GM19397 (cell line): ENCODE measurements at regions not wholly inside any gene's neighbourhood (a gene's known extent, or its start where the extent isn't known, plus 50 kb on each side); places are given as distances from the start of the nearest gene placed in this dataset.

Source experiments
- ATAC-seq: cut with Tn5 transposase; IDR thresholded peaks from one replicate; pipeline ENCODE4 v1.9.1; 2021; ENCODE audit warnings: mild to moderate bottlenecking, moderate library complexity; ENCODE audit not compliant: unreplicated experiment

DNA sequence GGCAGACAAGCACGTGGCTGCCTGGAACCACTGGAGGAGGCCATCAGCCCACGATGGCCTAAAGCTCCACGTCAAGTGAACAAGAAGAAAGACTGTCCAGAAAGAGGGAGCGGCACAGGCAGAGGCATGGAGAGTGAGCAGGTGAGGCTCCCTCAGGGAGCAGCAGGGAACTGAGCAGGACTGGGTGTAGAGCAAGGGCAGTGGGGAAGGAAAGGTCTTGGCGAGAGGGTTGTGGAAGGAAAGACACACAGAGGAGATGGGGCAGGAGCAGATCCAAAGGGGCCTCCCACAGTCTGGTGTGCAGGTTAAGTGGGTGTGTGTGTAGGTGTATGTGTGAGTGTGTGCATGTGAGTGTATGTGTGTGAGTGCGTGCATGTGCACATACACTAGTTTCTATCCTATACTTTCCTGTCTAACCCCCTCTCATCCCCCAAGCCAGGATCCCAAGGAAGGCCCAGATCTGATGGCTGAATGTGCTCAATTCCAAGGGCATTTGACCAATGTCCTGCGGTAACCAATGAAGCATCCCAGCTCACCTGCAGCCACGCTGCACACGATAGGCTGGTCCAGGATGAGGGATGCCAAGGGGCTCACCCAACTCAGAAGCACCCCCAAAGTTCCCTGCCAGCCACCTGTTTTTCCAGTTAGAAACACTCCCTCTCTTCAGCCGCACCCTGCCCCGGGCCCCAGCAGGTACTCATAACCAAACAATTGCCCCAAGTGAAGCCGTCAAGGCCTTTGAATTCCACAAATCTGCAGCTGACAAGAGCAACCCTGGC lies 262.5 kb upstream of the RAB6C start:
- no peak for ATAC-seq

- ATAC-seq = no peak
Measured at GRCh38 chr2:129717560-129718130, 261.8 kb upstream of the RAB6C start.

DNA sequence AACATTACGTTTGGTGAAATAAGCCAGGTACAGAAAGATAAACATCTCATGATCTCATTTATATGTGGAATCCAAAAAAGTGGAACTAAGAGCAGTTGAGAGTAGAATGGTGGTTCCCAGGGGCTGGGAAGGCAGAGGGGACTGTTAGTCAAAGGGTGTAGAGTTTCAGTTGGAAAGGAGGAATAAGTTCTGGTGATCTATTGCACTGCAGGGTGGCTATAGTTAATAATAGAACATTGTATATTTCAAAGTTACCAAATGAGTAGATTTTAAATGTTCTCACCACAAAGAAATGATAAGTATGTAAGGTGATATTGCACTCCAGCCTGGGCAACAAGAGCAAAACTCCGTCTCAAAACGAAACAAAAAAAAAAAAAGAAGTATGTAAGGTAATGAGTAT lies 260.1 kb upstream of the RAB6C start:
- ATAC-seq = no peak

DNA sequence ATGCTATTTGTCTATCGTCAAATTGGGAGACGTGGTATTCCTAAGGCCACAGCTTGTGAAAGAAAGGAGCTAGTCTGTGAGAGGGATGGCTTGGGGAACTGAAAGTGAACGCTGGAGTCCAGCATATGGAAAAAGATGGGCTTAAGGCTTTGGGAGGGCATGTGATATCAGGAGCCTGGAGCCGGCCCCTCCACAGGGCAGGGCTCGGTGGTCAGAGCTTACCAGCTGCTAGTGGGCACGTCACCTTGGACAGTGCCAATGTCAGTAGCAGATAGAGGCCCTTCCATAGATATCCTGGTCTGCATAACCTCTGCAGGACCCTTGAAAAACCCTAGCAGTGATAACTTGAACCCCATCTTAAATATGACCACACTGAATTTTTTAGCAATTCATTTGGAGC lies 259.1 kb upstream of the RAB6C start:
- ATAC-seq = no peak

DNA sequence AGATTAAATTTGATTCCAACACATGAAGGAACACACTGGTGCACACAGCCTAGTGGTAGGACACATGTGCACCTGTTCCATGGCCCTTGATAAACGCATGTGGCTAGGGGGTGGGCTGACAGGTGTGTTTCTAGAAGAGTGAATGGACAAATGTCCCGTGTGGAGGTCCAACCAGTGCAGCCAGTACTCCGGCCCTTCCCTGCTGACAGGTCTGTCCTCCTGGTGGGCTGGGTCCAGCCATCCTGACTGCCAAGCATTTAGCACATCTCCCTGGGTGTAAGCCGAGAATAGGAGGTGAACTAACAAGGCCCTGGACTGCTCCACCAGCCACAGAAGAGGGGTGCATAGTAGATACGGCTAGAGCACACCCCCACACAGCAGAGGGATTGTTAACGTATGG lies 258.7 kb upstream of the RAB6C start:
- ATAC-seq = no peak

- ATAC-seq = no peak
Measured at GRCh38 chr2:129721236-129721635, 258.2 kb upstream of the RAB6C start.

DNA sequence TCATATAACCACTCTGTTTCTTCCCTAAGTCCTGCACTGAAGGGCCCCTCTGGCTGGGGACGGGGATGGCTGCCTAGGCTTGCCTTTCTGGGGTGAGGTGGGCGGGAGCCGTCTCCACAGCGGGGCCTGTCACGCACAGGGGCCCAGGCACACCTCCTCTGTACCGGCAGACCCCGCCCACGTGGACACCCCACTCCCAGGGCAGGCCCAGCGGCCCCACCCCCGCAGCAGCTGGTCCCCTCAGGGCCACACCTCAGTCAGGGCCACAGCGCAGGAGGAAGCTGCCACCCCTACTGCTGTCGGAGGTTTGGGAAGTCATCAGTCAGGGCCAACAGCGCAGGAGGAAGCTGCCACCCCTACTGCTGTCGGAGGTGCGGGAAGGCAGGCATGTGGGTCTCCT lies 257.6 kb upstream of the RAB6C start:
- no peak for ATAC-seq

DNA sequence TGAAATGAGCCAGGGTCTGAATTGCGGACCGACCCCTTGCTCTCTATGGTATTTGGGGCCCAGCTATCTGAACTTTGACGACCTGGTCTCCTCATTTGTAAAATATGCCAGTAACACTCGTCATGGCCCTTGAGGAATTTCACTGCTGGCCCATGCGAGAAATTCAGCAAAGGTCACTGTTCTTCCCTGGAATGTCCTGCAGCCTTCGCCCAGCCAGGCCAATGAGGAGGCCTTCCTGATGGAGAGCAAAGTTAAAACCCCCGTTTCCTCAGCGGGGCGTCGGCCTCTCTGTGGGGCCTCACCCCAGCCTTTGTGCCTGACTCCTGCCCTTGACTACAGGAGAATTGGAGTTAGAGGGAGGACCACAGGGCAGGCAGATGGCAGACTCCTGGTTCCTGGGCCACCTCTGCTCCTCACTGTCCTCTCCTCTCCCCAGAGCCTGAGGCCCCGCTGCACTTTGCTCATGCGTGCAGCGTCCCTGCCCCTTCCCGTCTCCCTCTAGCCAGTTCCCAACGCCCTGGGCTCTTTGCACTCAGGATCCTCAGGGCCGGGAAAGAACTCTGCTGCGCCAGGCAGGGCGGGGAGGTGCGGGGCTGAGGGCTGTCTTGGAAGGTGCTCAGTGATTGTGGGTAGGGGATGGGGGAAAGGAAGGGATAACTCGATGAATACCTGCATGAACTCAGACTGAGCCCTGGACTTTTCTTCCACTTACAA lies 257.0 kb upstream of the RAB6C start:
- ATAC-seq = no peak

GRCh38 chr2:129723277-129724020 lies 256.0 kb upstream of the RAB6C start:
- no peak for ATAC-seq

DNA sequence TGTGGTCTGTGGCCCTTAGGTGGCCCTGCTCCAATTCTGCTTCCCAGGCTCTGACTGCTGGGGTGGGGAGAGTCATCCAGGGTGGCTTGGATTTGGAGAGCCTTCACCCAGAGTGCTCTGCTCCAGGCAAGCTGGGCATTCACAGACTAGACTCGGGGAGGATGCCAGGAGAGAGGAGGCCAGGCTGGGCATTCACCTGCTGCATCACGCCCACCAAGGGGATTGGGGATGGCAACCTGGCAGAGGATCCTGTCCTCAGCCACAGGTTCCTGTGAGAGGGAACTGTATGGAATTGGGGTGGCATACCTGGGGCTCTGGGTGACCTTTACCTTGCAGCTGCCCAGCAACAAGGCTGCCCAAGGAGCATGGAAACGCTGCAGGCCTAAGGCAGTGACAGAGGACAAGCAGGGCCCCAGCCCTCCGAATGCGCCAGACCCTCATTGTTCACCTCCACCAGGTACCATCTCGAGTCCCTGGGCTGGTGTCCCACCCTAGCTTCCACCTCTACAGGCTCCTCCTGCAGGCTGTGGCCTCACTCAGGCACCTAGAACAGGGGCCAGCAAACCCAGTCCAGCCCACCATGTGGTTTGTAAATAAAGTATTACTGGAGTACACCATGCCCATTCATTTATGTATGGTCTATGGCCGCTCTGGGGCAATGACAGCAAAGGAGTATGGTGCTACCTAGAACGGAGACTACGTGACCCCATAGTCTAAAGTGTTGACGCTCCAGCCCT lies 255.3 kb upstream of the RAB6C start:
- no peak for ATAC-seq

- ATAC-seq = no peak
Measured at GRCh38 chr2:129726216-129726615, 253.2 kb upstream of the RAB6C start.

- ATAC-seq = no peak
Measured at GRCh38 chr2:129727286-129727685, 252.2 kb upstream of the RAB6C start.

DNA sequence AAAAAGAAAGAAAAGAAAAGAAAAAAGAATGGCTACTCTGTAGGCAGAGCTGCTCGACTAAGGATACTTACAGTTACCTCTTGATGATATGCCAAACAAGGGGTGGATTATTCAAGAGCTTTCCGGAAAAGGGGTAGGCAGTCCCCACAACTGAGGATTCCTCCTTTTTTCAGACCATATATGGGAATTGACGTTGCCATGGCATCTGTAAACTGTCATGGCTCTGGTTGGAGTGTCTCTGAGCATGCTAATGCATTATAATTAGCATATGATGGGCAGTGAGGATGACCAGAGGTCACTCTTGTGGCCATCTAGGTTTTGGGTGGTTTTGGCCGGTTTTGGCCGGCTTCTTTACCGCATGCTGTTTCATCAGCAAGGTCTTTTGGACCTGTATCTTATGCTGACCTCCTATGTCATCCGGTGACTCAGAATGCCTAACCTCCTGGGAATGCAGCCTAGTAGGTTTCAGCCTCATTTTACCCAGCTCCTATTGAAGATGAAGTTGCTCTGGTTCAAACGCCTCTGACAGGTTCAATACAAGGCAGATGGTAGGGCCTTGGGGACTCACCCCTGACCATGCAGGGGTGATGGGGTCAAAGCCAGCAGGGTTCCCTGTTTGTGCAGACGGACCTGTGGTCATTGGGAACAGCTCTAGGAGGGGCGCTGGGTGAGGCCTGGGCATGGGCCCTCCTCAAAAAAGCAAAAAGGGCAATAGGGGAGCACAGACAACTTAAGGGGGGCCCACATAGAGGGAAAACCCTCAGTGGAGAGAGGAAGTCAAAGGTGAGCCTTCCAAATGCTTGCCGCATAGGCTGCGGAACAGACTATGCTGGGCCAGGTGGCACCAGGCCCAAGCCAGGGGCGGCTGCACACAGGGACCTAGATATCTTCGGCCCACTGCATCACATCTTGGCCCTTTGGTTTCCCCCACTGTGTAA lies 251.2 kb upstream of the RAB6C start:
- no peak for ATAC-seq

DNA sequence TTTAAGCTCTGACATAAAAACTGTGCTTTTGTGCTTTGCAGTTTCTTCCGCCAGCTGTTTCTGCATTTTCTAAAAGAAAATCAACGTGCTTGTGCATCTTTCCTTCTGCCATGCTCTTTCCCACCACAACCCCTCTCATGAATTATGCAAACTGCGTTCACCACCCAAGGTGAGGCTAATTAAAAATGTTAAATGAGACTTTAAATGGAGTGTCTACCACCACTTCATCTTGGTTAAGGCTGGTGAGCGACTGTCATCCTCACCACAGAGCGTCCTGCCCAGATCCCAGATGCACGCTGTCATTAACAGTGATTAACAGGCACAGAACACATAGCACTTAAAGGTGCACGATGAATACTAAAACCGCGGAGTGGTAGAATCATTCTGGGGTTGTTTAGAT lies 250.5 kb upstream of the RAB6C start:
- ATAC-seq = no peak

DNA sequence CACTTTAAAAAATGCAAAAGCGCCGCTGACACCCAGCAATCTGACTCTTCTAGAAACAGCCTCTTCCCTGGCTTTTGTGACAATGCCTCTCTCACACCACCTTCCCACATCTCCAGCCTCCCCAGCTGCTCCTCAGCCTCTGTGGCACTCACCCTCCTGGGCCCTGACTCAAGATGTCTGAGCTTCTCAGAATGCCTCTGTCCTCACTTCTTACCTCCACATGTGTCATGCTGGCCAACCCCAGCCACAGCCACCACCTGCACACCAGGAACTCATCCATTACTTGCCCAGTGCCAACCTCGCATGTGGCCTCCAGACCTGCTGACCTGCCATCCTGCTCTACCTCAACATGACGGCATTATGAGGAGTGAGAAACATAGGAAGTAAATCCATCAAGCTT lies 249.8 kb upstream of the RAB6C start:
- ATAC-seq = no peak

GRCh38 chr2:129730979-129731378 lies 248.5 kb upstream of the RAB6C start:
- no peak for ATAC-seq

GRCh38 chr2:129731907-129732629 lies 247.4 kb upstream of the RAB6C start:
- ATAC-seq = no peak

GRCh38 chr2:129732630-129733026 lies 246.8 kb upstream of the RAB6C start:
- no peak for ATAC-seq

DNA sequence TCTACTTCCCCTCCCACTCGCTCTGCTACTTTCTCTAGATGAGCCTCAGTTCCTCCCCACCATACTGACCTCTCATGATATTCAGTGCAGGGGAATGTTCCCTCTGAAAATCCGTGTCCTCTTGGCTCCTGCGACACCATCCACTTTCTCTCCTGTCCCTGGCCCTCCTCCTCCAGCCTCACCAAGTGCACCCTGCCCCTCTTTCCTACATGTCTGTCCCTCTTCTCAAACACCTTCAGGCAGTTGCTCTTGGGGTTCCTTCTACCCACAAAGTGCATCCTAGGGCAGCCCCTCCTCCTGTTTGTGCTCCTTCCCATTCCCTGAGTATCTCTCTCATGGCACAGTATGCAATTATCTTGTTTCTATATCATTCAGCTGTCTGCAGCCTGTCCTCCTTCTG lies 246.4 kb upstream of the RAB6C start:
- no peak for ATAC-seq
